Vagina (tissue), 2 donors: ENCODE measurements at regions not wholly inside any gene's neighbourhood (a gene's known extent, or its start where the extent isn't known, plus 50 kb on each side); places are given as distances from the start of the nearest gene placed in this dataset.

Experiments used
- CTCF ChIP-seq, 3 experiments: fragments of 450-650 bp in 2 of 3; fragments of 200-600 bp in 1 of 3; sonication (generic) in 1 of 3; IDR thresholded peaks; one replicate each; pipeline ENCODE4 v1.5.1; 2017 to 2019; ENCODE audit warnings: antibody characterized with exemption in 3 of 3, mild to moderate bottlenecking in 2 of 3, moderate library complexity in 2 of 3
- POLR2A ChIP-seq, 2 donors: fragments of 450-650 bp; IDR thresholded peaks; one replicate each; pipeline ENCODE4 v1.6.1; 2017; ENCODE audit warnings: antibody characterized with exemption in 2 of 2, mild to moderate bottlenecking in 2 of 2, moderate library complexity in 2 of 2
- POLR2AphosphoS5 ChIP-seq, 2 donors: sonication (generic); formaldehyde crosslinking; IDR thresholded peaks; one replicate each; pipeline ENCODE4 v1.9.0; 2017; ENCODE audit warnings: antibody characterized with exemption in 2 of 2, mild to moderate bottlenecking in 2 of 2, low read depth in 1 of 2; ENCODE audit not compliant: insufficient read depth in 1 of 2

- TF ChIP-seq CTCF (IDR thresholded peaks at IDR 0.05) (no peak), POLR2A (IDR thresholded peaks at IDR 0.05) (no peak), POLR2AphosphoS5 (IDR thresholded peaks at IDR 0.05; ENCODE audit: insufficient read depth in 1 of 2, low read depth in 1 of 2) (no peak)
Observed at GRCh38 chr2:2919574-2920365, 457.8 kb downstream of the EIPR1 start.
